Peyer's patch (tissue), 4 donors: ENCODE measurements at regions not wholly inside any gene's neighbourhood (a gene's known extent, or its start where the extent isn't known, plus 50 kb on each side); places are given as distances from the start of the nearest gene placed in this dataset.
"Not testable (repeated sequence)": the region's sequence is repeated elsewhere in the genome, so short reads cannot be mapped to it uniquely, and the experiment has no call there.

ENCODE experiments used
- DNase-seq, 3 donors: peaks; one replicate each; pipeline ENCODE4 v3.0.0-alpha.2; 2017 to 2019
- H3K27ac ChIP-seq, 4 donors: fragments of 200-600 bp; sonication (generic); one replicate each; pipeline ENCODE4 v1.5.1; 2016 to 2019
- H3K27me3 ChIP-seq, 2 donors: fragments of 200-600 bp; sonication (generic); one replicate each; pipeline ENCODE4 v1.5.1; 2019
- H3K36me3 ChIP-seq, 3 donors: fragments of 200-600 bp; sonication (generic); one replicate each; pipeline ENCODE4 v1.5.1; 2016 to 2019
- H3K4me1 ChIP-seq, 4 donors: fragments of 200-600 bp; sonication (generic); one replicate each; pipeline ENCODE4 v1.5.1; 2016 to 2019
- H3K4me3 ChIP-seq, 4 donors: fragments of 200-600 bp; sonication (generic); 1 replicate in 3 of 4; 2 replicates in 1 of 4; pipeline ENCODE4 v1.5.1; 2016 to 2019; ENCODE audit warnings: mild to moderate bottlenecking in 1 of 4
- H3K9me3 ChIP-seq, 4 donors: fragments of 200-600 bp; sonication (generic); one replicate each; pipeline ENCODE4 v1.5.1; 2016 to 2019; ENCODE audit warnings: mild to moderate bottlenecking in 1 of 4
- POLR2A ChIP-seq, 2 donors: fragments of 450-650 bp; IDR thresholded peaks; one replicate each; pipeline ENCODE4 v1.5.1; 2017; ENCODE audit warnings: antibody characterized with exemption in 2 of 2, mild to moderate bottlenecking in 2 of 2, moderate library complexity in 2 of 2
- TF ChIP-seq, protein P1 (sequence below), 6 experiments: fragments of 450-650 bp in 4 of 6; fragments of 200-600 bp in 2 of 6; sonication (generic) in 1 of 6; IDR thresholded peaks; one replicate each; pipeline ENCODE4 v1.5.1; 2017 to 2019; ENCODE audit warnings: antibody characterized with exemption in 6 of 6, mild to moderate bottlenecking in 3 of 6, moderate library complexity in 1 of 6

GRCh38 chr4:174405923-174406322 is 116.4 kb downstream of the HPGD start:
- H3K27ac ChIP-seq = no peak overlapping the region
- TF ChIP-seq POLR2A (IDR thresholded peaks at IDR 0.05) = no peak
- TF ChIP-seq, protein P1, sequence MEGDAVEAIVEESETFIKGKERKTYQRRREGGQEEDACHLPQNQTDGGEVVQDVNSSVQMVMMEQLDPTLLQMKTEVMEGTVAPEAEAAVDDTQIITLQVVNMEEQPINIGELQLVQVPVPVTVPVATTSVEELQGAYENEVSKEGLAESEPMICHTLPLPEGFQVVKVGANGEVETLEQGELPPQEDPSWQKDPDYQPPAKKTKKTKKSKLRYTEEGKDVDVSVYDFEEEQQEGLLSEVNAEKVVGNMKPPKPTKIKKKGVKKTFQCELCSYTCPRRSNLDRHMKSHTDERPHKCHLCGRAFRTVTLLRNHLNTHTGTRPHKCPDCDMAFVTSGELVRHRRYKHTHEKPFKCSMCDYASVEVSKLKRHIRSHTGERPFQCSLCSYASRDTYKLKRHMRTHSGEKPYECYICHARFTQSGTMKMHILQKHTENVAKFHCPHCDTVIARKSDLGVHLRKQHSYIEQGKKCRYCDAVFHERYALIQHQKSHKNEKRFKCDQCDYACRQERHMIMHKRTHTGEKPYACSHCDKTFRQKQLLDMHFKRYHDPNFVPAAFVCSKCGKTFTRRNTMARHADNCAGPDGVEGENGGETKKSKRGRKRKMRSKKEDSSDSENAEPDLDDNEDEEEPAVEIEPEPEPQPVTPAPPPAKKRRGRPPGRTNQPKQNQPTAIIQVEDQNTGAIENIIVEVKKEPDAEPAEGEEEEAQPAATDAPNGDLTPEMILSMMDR (IDR thresholded peaks at IDR 0.05) = no peak

GRCh38 chr4:174404677-174405076 is 117.6 kb downstream of the HPGD start:
- H3K4me1 ChIP-seq = peaks cover 0 to 8% (median 1%) of the 10 kb centered on the region in 4 donors
- H3K36me3 ChIP-seq = no peaks in the 10 kb centered on the region
- no peaks in the 10 kb centered on the region for H3K9me3 ChIP-seq
- no peak overlapping the region for H3K27ac ChIP-seq
- no peak for DNase-seq
- no peaks in the 10 kb centered on the region for H3K27me3 ChIP-seq
- TF ChIP-seq, protein P1 (IDR thresholded peaks at IDR 0.05) = no peak
- no peak for TF ChIP-seq POLR2A (IDR thresholded peaks at IDR 0.05)
- no peak overlapping the region for H3K4me3 ChIP-seq

More at GRCh38 chr4:174405923-174406322, 116.4 kb downstream of the HPGD start:
- no peaks in the 10 kb centered on the region for H3K36me3 ChIP-seq
- no peaks in the 10 kb centered on the region for H3K27me3 ChIP-seq
- H3K4me1 ChIP-seq = peaks cover 0 to 4% (median 1%) of the 10 kb centered on the region in 4 donors
- H3K4me3 ChIP-seq = no peak overlapping the region
- no peak for DNase-seq
- no peaks in the 10 kb centered on the region for H3K9me3 ChIP-seq

DNA sequence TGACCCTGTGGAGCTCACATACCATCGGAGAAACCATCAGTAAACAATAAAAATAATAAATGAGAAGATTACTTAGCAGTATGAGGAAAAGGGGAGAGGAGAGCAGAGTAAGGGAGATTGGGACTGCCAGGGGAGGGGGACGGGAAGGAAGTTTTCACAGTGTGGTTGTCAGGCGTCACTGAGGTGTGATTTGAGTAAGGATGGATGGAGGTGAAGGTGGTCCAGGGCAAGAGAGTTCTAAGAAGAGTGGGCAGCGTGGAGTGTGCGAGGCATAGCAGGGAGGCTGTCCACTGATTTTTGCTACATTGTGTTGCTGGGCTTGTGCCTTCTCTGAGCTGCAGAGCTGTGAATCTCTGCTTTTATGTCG is 119.1 kb downstream of the HPGD start:
- no peak for TF ChIP-seq POLR2A (IDR thresholded peaks at IDR 0.05)
- TF ChIP-seq, protein P1 (IDR thresholded peaks at IDR 0.05) = no peak
- Histone ChIP-seq H3K4me1 (peaks cover 0 to 8% (median 0%) of the 10 kb centered on the region in 4 donors), H3K27me3 (no peaks in the 10 kb centered on the region), H3K4me3 (no peak overlapping the region), H3K36me3 (no peaks in the 10 kb centered on the region), H3K27ac (no peak overlapping the region), H3K9me3 (no peaks in the 10 kb centered on the region)
- DNase-seq = no peak

DNA sequence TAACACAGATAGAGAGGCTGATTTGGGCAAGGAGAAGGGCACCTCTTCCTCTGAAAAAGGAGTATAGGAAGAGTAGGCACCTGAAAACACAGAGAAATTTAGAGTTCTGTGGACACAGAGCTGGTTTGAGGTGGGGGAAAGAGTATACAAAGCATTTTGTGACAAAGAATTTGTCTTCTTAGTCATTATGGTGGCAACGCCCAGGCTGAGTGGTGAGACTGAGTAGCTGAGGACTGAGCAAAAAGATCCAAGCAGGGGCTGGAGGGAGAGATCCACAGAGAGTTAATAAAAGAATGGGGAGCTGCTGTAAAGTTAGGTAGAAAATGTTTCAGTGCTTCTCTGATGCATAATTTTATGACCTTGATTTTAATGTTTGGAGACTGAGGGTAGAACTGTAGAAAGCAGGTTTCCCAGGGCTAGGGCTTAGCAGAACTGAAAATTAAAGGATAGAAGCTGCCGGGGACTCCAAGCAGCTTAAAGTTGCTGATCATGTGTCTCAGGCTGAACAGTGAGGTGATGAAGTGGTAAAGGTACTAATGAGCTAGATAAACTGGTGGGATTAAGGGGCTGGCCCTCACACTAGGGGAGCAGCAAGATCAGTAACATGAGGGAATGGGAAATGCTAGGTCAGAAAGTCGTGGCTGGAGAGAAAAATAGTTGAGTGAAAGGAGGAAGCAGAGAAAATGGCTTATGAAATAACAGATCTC is 118.9 kb downstream of the CEP44 start:
- H3K4me1 ChIP-seq = peaks cover 0 to 8% (median 0%) of the 10 kb centered on the region in 4 donors
- H3K27ac ChIP-seq = no peak overlapping the region
- no peak for TF ChIP-seq POLR2A (IDR thresholded peaks at IDR 0.05)
- TF ChIP-seq, protein P1 (IDR thresholded peaks at IDR 0.05) = no peak

DNA sequence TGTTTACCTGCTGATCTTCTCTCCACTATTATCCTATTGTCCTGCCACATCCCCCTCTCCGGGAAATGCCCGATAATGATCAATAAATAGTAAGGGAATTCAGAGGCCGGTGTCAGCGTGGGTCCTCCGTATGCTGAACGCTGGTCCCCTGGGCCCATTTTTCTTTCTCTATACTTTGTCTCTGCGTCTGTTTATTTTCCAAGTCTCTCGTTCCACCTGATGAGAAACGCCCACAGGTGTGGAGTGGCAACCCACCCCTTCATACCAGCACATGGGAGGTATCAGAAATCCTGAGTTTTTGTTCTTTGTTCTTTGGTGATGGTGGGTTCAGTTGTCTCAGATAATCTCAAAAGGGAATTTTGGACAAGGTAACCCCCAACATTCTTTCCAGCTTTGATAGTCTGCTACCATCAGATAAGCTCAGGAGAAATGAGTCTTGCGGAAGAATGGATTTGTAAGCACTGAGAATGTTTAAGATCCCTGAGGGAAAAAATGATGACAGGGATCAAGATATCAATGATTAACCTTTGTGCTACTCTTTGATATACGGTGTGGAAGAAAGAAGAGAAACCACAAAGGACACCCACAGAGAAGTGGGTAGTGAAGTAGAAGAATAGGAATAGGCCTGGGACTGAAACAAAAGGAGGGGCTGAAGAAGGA is 117.9 kb downstream of the CEP44 start:
- no peak for DNase-seq
- Histone ChIP-seq H3K4me3 (no peak overlapping the region), H3K27ac (no peak overlapping the region), H3K27me3 (no peaks in the 10 kb centered on the region), H3K4me1 (peaks cover 0 to 8% (median 0%) of the 10 kb centered on the region in 4 donors), H3K36me3 (no peaks in the 10 kb centered on the region), H3K9me3 (no peaks in the 10 kb centered on the region)
- TF ChIP-seq, protein P1 (IDR thresholded peaks at IDR 0.05) = no peak
- TF ChIP-seq POLR2A (IDR thresholded peaks at IDR 0.05) = no peak

More for the DNA sequence above, 118.9 kb downstream of the CEP44 start:
- Histone ChIP-seq H3K27me3 (no peaks in the 10 kb centered on the region), H3K36me3 (no peaks in the 10 kb centered on the region), H3K9me3 (no peaks in the 10 kb centered on the region), H3K4me3 (no peak overlapping the region)
- no peak for DNase-seq

DNA sequence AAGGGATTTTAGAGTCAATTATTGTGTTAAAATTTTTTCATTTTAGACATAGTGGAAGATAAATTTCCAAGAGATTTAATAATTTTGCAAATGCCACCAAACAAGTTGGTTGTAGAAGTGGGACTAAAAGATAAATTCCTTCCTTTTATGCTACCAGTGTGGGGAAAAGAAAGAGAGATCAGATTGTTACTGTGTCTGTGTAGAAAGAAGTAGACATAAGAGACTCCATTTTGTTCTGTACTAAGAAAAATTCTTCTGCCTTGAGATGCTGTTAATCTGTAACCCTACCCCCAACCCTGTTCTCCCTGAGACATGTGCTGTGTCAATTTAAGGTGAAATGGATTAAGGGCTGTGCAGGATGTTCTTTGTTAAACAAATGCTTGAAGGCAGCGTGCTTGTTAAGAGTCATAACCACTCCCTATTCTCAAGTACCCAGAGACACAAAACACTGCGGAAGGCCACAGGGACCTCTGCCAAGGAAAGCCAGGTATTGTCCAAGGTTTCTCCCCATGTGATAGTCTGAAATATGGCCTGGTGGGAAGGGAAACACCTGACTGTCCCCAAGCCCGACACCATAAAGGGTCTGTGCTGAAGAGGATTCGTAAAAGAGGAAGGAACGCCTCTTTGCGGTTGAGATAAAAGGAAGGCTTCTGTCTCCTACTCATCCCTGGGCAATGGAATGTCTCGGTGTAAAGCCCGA is 117.0 kb downstream of the CEP44 start:
- not testable (repeated sequence) for DNase-seq, H3K27me3 ChIP-seq, H3K36me3 ChIP-seq

More for the DNA sequence above, 117.0 kb downstream of the CEP44 start:
- not testable (repeated sequence) for H3K4me1 ChIP-seq, H3K9me3 ChIP-seq, H3K4me3 ChIP-seq, H3K27ac ChIP-seq
